NCI-H82 treated with DMSO at 0.1 percent for 48 hours (cell line): ENCODE measurements at regions not wholly inside any gene's neighbourhood (a gene's known extent, or its start where the extent isn't known, plus 50 kb on each side); places are given as distances from the start of the nearest gene placed in this dataset.
"Not testable (repeated sequence)": the region's sequence is repeated elsewhere in the genome, so short reads cannot be mapped to it uniquely, and the experiment has no call there.

Experiments
- DNase-seq: peaks from one replicate; lab custom pipeline; 2025; ENCODE audit not compliant: unreplicated experiment; lab: John Stamatoyannopoulos, UW

DNA sequence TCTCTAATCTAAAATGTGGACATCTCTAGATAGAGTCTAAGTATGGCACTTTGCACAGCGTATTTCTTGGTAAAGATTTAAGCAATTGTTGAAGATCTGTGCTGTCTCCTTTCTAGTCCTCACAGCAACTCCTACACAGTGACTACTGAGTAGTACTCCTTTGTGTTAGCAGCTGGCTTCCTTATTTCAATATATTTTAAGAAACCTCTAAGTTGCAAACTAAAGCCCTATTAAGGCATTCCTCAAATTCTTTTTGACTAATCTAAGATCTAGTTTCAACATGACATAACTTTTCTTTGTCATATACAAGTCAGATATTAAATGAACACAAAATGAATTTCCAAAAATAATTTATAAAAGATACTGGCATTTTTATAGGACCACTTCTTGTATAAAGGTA lies 121.8 kb upstream of the DNAJC10 start:
- no peak for DNase-seq

- no peak for DNase-seq
Measured at GRCh38 chr2:182595650-182596049, 120.4 kb upstream of the DNAJC10 start.

- no peak for DNase-seq
Measured at GRCh38 chr2:182597570-182598295, 118.3 kb upstream of the DNAJC10 start.

DNA sequence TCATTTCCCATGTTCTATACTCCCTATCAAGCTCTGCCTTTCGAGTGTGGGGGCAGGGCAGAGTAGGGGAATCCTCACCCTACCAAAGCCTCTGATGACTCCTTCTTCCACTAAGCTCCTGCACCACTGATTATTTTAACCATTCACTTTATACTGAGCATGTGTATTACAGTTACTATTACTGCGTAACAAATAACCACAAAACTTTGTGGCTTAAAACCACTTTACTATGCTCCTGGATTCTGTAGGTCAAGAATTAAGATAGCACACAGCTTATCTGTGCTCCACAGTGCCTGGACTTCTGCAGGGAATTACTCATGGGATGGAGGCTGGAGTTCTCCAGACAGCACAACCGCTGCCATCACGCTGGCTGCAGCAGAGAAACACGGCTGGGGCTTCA lies 117.4 kb upstream of the DNAJC10 start:
- DNase-seq = no peak

- DNase-seq = no peak
Measured at GRCh38 chr2:182605166-182605565, 110.9 kb upstream of the DNAJC10 start.

GRCh38 chr2:182606728-182607681 lies 109.1 kb upstream of the DNAJC10 start:
- no peak for DNase-seq

DNA sequence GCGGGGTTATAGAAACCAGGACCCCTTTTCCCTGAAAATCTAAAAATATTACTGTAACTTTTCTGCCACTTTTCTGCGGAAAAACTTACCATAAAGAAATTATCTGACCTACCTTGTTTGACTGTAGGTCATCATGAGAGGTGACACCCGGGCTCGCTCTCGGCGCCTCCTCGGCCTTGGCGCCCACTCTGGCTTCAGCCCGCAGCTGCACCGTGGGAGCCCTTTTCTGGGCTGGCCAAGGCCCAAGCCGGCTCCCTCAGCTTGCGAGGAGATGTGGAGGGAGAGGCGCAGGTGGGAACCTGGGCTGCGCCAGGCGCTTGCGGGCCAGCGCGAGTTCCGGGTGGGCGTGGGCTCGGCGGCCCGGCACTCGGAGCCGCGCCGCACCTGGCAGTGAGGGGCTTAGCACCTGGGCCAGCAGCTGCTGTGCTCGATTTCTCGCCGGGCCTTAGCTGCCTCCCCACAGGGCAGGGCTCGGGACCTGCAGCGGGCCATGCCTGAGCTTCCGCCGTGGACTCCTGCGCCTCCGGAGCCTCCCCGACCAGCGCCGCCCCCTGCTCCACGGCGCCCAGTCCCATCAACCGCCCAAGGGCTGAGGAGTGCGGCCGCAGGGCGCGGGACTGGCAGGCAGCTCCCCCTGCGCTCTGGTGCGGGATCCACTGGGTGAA lies 107.7 kb upstream of the DNAJC10 start:
- DNase-seq = no peak

- DNase-seq = not testable (repeated sequence)
Measured at GRCh38 chr2:182609005-182609404, 107.1 kb upstream of the DNAJC10 start.

- DNase-seq = no peak
Measured at GRCh38 chr2:182610231-182610630, 105.8 kb upstream of the DNAJC10 start.

- DNase-seq = no peak
Measured at GRCh38 chr2:182611009-182611408, 105.0 kb upstream of the DNAJC10 start.

DNA sequence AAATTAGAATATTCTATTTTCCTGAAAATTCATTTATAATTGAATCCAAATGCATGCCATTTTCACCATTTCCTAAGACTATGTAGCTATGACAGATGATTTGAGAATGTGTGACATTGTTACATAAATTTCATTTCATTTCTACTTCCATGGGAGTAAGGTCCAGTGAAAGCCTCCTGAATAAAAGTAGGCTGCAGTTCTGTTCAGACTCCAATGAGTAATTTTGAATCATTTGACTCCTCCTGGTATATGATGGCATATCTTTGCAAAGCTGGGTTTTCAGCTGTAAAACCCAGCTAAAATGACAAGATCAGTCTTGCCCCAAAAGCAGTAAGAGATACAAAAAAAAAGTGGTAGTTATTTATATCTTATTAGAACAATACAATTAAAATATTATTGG lies 101.0 kb upstream of the DNAJC10 start:
- no peak for DNase-seq

- DNase-seq = no peak
Measured at GRCh38 chr2:182616471-182617393, 99.3 kb upstream of the DNAJC10 start.

GRCh38 chr2:182618672-182619079 lies 97.4 kb upstream of the DNAJC10 start:
- no peak for DNase-seq

- no peak for DNase-seq
Measured at GRCh38 chr2:182619276-182619675, 96.8 kb upstream of the DNAJC10 start.

DNA sequence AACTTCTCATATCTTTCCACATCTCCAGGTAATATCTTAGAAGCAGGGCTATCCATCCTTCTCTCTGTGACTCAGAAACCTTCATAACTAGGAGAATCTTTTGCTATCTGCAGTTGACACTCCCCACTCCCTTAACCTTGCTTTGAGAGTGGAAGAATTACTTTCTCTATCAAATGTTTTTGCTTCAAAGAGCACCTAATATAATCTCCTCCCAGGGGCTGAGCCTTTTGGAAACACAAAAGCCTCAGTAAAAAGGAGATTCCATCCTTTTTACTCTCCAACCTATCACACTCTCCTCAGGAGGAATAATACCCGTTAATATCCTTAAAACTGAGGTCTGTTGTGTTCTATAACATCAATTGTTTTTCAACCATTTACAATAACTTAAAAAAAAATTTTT lies 94.9 kb upstream of the DNAJC10 start:
- no peak for DNase-seq

DNA sequence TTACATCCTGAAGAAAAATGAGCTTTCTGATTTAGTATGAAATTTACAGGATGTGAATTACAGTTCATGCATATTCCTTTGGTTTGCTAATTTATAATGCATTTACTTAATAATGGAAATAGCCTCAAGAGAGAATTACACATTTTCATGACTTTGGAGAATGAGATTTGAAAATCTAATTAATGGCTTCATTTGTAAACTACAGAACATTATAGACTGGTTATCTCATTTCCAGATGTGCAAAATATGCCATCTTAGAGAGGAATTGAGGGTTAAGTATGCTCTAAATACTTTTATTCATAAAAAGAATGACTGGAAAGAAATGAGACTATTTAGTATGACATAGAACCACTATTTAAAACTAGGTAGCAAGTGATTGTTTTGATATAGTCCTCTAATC lies 94.2 kb upstream of the DNAJC10 start:
- no peak for DNase-seq

GRCh38 chr2:182622231-182622630 lies 93.8 kb upstream of the DNAJC10 start:
- DNase-seq = no peak

DNA sequence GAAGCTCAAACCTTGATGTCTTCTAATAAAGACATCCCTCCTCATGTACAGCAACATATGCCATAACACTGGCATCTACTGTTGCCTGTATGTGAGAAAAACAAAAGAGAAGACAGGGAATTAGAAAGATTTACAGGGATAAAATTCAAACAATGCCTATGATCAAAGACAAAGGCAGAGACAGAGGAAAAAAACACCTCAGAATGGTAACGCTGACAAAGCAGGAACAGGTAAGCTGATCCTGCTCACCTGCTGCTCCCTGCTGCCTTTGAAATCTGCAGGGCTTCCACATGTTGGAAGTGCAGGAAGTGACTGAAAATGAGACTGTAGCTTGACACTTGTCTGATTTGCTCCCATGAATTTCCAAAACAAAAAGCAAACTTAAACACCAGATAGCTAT lies 90.2 kb upstream of the DNAJC10 start:
- DNase-seq = no peak

DNA sequence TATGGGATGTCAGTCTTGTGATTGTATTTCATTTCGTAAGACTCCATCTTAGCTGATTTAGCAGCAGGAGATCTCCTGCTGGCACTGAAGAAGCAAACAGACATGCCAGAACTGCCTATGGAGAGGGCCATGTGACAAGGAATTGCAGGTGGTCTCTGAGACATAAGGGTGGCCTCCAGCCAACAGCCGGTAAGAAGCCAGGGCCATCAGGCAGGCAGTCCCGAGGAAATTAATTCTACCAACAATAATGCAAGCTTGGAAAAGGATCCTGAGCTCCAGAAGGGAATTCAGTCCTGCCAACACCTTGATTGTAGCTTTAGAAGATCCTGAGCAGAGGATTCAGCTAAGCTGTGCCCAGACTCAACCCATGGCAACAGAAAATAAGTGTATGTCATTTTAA lies 87.1 kb upstream of the DNAJC10 start:
- DNase-seq = no peak

DNA sequence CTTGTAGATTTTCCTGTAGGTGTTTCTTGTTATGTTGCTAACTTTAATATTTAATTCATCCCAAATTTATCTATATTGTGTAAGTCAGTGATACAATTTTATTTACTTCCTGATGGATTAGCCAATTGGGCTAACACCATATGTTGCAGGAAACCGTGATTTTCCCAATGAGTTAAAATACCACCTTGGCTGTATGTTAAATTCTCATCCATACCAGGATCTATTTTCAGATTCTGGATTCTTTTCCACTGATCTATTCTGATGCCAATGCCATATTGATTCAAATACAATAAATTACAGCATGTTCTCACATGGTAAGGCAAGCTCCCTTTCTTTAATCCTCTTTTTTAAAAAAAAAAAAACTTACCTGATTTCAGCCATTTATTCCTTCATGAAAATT lies 85.8 kb upstream of the DNAJC10 start:
- DNase-seq = no peak

DNA sequence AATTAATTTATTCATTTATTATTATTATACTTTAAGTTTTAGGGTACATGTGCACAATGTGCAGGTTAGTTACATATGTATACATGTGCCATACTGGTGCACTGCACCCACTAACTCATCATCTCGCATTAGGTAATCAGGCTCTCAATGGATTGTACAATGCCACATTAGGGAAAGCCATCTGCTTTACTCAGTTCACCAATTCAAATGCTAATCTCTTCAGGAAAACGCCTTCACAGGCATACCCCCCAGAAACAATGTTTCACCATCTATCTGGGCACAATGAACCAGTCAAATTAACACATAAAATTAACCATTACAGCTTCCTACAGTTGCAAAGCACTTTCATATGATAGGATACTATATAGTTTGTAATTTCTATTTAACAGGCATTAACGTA lies 84.8 kb upstream of the DNAJC10 start:
- peak; percentile 16 for DNase-seq
